ENCODE measurements at regions not wholly inside any gene's neighbourhood (a gene's known extent, or its start where the extent isn't known, plus 50 kb on each side); places are given as distances from the start of the nearest gene placed in this dataset.

DNA sequence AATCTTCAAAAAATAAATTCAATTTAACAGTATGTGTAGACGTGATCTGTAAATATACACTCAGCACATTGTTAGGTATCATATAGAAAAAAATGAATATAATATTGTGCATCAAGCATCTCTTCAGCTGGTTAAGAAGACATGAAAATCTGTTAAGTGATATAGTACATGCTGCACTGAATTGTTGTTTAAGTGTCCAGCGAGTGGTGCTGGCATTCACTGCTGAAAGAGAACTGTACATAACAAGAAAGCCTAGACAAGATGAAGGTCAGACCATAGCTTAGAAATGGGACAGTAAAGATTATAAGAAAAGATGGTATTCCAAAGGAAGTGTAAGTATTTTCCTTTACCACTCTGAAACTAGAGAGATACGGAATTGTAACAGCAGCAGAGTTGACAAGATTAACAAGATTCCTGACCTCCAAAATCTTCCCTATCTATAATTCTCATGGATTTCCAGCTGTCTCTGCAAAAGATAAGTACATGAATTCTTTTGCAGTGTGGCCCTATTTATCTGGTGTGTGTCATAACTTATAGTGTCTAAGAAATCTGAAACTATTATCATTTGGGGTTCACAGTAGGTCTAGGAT, 198.6 kb downstream of the FLRT2 start:
- H3K4me1 ChIP-seq (ENCODE audit: control insufficient read depth, insufficient read depth, low read length): no peaks in the 10 kb centered on the region
- ChIA-PET POLR2A (no interaction called here), CTCF (no interaction called here)
- H3K27me3 ChIP-seq (ENCODE audit: control insufficient read depth, insufficient read depth, low read length): no peaks in the 10 kb centered on the region
- H3K4me3 ChIP-seq (ENCODE audit: low read depth in 2 of 2, low read length in 2 of 2): no peak overlapping the region
- no peaks in the 10 kb centered on the region for H3K9me3 ChIP-seq (ENCODE audit: control insufficient read depth, insufficient read depth, low read depth, low read length)
- no peak overlapping the region for H3K27ac ChIP-seq (ENCODE audit: low read length)
- in situ Hi-C loops (cut with HindIII; ENCODE audit: low pct_unique_long_range_greater_than_20kb, low sequenced_read_pairs) (no loop called here), intact Hi-C loops (cut with micrococcal nuclease; ENCODE audit: unreplicated experiment) (no loop called here)
- no peak for TF ChIP-seq TCF7L2 (IDR thresholded peaks at IDR 0.05; ENCODE audit: low read depth, low read length)
- TF ChIP-seq, protein P1, sequence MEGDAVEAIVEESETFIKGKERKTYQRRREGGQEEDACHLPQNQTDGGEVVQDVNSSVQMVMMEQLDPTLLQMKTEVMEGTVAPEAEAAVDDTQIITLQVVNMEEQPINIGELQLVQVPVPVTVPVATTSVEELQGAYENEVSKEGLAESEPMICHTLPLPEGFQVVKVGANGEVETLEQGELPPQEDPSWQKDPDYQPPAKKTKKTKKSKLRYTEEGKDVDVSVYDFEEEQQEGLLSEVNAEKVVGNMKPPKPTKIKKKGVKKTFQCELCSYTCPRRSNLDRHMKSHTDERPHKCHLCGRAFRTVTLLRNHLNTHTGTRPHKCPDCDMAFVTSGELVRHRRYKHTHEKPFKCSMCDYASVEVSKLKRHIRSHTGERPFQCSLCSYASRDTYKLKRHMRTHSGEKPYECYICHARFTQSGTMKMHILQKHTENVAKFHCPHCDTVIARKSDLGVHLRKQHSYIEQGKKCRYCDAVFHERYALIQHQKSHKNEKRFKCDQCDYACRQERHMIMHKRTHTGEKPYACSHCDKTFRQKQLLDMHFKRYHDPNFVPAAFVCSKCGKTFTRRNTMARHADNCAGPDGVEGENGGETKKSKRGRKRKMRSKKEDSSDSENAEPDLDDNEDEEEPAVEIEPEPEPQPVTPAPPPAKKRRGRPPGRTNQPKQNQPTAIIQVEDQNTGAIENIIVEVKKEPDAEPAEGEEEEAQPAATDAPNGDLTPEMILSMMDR (IDR thresholded peaks at IDR 0.05): no peak
- TF ChIP-seq SIN3A (IDR thresholded peaks at IDR 0.05; ENCODE audit: borderline replicate concordance, insufficient read depth, low read depth, low read length): no peak
- TF ChIP-seq, protein P2, sequence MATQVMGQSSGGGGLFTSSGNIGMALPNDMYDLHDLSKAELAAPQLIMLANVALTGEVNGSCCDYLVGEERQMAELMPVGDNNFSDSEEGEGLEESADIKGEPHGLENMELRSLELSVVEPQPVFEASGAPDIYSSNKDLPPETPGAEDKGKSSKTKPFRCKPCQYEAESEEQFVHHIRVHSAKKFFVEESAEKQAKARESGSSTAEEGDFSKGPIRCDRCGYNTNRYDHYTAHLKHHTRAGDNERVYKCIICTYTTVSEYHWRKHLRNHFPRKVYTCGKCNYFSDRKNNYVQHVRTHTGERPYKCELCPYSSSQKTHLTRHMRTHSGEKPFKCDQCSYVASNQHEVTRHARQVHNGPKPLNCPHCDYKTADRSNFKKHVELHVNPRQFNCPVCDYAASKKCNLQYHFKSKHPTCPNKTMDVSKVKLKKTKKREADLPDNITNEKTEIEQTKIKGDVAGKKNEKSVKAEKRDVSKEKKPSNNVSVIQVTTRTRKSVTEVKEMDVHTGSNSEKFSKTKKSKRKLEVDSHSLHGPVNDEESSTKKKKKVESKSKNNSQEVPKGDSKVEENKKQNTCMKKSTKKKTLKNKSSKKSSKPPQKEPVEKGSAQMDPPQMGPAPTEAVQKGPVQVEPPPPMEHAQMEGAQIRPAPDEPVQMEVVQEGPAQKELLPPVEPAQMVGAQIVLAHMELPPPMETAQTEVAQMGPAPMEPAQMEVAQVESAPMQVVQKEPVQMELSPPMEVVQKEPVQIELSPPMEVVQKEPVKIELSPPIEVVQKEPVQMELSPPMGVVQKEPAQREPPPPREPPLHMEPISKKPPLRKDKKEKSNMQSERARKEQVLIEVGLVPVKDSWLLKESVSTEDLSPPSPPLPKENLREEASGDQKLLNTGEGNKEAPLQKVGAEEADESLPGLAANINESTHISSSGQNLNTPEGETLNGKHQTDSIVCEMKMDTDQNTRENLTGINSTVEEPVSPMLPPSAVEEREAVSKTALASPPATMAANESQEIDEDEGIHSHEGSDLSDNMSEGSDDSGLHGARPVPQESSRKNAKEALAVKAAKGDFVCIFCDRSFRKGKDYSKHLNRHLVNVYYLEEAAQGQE (IDR thresholded peaks at IDR 0.05; ENCODE audit: insufficient read depth in 1 of 2, low read depth in 2 of 2, low read length in 1 of 2): no peak
- DNase-seq (ENCODE audit: low read depth, low spot score) (no peak), ATAC-seq (no peak)
- H3K36me3 ChIP-seq (ENCODE audit: control insufficient read depth, insufficient read depth, low read length): no peaks in the 10 kb centered on the region
- no TSS peak for BruUV-seq (replicated peaks)

DNA sequence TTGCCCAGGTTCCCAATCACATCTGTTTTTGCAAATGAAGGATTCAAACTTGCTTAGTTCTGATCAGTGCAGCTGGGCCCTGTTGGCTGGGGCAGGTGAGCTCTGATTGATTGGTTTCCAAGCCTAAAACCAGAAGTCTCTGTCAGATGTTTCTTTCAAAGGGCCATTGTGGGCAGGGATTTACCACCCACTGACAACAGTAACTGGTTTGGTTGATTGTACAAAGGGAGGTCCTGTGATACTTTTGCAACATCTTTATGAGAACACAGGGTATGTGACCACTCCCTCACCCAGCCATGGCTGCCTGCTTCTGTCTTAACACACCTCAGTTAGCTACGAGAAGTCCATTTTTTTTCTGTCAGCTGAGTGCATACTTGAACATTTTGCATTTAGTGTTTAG, 184.1 kb downstream of the FLRT2 start:
- Histone ChIP-seq H3K4me1 (ENCODE audit: control insufficient read depth, insufficient read depth, low read length) (no peaks in the 10 kb centered on the region), H3K4me3 (ENCODE audit: low read depth in 2 of 2, low read length in 2 of 2) (no peak overlapping the region), H3K9me3 (ENCODE audit: control insufficient read depth, insufficient read depth, low read depth, low read length) (no peaks in the 10 kb centered on the region), H3K27me3 (ENCODE audit: control insufficient read depth, insufficient read depth, low read length) (no peaks in the 10 kb centered on the region), H3K27ac (ENCODE audit: low read length) (no peak overlapping the region), H3K36me3 (ENCODE audit: control insufficient read depth, insufficient read depth, low read length) (no peaks in the 10 kb centered on the region)
- TF ChIP-seq SIN3A (IDR thresholded peaks at IDR 0.05; ENCODE audit: borderline replicate concordance, insufficient read depth, low read depth, low read length): no peak
- TF ChIP-seq TCF7L2 (IDR thresholded peaks at IDR 0.05; ENCODE audit: low read depth, low read length): no peak
- TF ChIP-seq, protein P1 (IDR thresholded peaks at IDR 0.05): no peak
- TF ChIP-seq, protein P2 (IDR thresholded peaks at IDR 0.05; ENCODE audit: insufficient read depth in 1 of 2, low read depth in 2 of 2, low read length in 1 of 2): no peak
- no peak for TF ChIP-seq POLR2AphosphoS5 (IDR thresholded peaks at IDR 0.05; ENCODE audit: low read depth, low read length)
- ChIA-PET POLR2A (no interaction called here), CTCF (no interaction called here)
- intact Hi-C loops (cut with micrococcal nuclease; ENCODE audit: unreplicated experiment) (no loop called here), in situ Hi-C loops (cut with HindIII; ENCODE audit: low pct_unique_long_range_greater_than_20kb, low sequenced_read_pairs) (no loop called here)
- ATAC-seq (no peak), DNase-seq (ENCODE audit: low read depth, low spot score) (no peak)
- BruUV-seq (replicated peaks): no TSS peak

Data from Panc1 (cell line).